ENCODE measurements at regions not wholly inside any gene's neighbourhood (a gene's known extent, or its start where the extent isn't known, plus 50 kb on each side); places are given as distances from the start of the nearest gene placed in this dataset.

DNA sequence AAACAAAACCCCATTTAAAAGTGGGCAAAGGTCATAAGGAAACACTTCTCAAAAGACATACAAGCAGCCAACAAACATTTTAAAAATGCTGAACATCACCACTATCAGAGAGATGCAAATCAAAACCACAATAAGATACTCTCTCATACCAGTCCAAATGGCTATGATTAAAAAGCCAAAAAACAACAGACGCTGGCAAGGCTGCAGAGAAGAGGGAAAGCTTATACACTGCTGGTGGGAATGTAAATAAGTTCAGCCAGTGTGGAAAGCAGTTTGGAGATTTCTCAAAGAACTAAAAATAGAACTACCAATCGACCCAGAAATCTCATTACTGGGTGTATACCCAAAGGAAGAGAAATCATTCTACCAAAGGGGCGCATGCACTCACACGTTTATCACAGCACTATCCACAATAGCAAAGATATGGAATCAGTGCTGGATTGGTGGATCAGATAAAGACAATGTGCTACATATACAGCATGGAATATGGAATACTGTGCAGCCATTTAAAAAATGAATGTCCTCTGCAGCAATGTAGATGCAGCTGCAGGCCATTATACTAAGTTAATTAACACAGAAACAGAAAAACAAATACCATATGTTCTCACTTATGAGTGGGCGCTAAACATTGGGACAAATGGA, 102.1 kb upstream of the DAAM1 start (continued):
- TF ChIP-seq, protein P1, sequence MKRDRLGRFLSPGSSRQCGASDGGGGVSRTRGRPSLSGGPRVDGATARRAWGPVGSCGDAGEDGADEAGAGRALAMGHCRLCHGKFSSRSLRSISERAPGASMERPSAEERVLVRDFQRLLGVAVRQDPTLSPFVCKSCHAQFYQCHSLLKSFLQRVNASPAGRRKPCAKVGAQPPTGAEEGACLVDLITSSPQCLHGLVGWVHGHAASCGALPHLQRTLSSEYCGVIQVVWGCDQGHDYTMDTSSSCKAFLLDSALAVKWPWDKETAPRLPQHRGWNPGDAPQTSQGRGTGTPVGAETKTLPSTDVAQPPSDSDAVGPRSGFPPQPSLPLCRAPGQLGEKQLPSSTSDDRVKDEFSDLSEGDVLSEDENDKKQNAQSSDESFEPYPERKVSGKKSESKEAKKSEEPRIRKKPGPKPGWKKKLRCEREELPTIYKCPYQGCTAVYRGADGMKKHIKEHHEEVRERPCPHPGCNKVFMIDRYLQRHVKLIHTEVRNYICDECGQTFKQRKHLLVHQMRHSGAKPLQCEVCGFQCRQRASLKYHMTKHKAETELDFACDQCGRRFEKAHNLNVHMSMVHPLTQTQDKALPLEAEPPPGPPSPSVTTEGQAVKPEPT (CRISPR knock-in tag; IDR thresholded peaks at IDR 0.05; ENCODE audit: low read depth): no peak
- no peak for TF ChIP-seq HNRNPK (IDR thresholded peaks at IDR 0.05; ENCODE audit: low read depth, low read length, poor library complexity, severe bottlenecking)
- no peak for TF ChIP-seq U2AF2 (IDR thresholded peaks at IDR 0.05; ENCODE audit: low read depth, low read length)
- TF ChIP-seq, protein P2, sequence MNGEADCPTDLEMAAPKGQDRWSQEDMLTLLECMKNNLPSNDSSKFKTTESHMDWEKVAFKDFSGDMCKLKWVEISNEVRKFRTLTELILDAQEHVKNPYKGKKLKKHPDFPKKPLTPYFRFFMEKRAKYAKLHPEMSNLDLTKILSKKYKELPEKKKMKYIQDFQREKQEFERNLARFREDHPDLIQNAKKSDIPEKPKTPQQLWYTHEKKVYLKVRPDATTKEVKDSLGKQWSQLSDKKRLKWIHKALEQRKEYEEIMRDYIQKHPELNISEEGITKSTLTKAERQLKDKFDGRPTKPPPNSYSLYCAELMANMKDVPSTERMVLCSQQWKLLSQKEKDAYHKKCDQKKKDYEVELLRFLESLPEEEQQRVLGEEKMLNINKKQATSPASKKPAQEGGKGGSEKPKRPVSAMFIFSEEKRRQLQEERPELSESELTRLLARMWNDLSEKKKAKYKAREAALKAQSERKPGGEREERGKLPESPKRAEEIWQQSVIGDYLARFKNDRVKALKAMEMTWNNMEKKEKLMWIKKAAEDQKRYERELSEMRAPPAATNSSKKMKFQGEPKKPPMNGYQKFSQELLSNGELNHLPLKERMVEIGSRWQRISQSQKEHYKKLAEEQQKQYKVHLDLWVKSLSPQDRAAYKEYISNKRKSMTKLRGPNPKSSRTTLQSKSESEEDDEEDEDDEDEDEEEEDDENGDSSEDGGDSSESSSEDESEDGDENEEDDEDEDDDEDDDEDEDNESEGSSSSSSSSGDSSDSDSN (CRISPR knock-in tag; IDR thresholded peaks at IDR 0.05): no peak
- no peak for TF ChIP-seq MYNN (CRISPR knock-in tag; IDR thresholded peaks at IDR 0.05; ENCODE audit: low read depth)
- TF ChIP-seq CBFB (CRISPR knock-in tag; IDR thresholded peaks at IDR 0.05): no peak
- no peak for TF ChIP-seq ELF3 (CRISPR knock-in tag; IDR thresholded peaks at IDR 0.05)

DNA sequence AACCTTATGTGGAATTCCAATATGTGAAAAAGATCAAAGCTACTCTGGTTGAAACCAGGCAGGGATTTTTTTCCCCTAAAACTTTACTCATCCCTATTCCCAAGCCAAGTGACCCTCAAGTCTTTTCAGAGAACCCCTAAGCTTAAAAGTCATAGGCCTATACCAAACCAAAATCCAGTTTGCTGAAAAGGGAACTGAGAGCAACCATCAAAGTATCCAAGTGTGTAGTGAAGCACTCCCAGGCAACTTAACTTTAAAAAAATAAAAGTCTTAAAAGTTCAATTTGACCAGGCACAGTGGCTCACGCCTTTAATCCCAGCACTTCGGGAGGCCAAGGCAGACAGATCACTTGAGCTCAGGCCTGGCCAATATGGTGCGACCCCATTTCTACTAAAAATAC, 101.2 kb upstream of the DAAM1 start:
- no peak overlapping the region for H3K27ac ChIP-seq (ENCODE audit: extremely low read length, insufficient read depth, low read length)
- POLR2A ChIA-PET: no interaction called here
- BruUV-seq (replicated peaks): no TSS peak
- 64% methylated on average over 3 of the region's 3 CpGs for WGBS (ENCODE audit: low lambda C conversion rate)
- no peaks in the 10 kb centered on the region for H3K4me1 ChIP-seq (ENCODE audit: insufficient read depth, low read length)
- H2AFZ ChIP-seq (ENCODE audit: low read length): no peak overlapping the region
- FAIRE-seq (no peak), DNase-seq (ENCODE audit: low spot score) (no peak), ATAC-seq (no peak)
- H3K27me3 ChIP-seq (ENCODE audit: control insufficient read depth in 1 of 2, insufficient read depth in 2 of 2, low read length in 2 of 2): 0 out of 5 replicates have a peak, but pooled peaks cover 0 to 4% of the 10 kb centered on the region in 2 experiments
- H3K79me2 ChIP-seq (ENCODE audit: insufficient read depth, low read length): no peaks in the 10 kb centered on the region
- H3K36me3 ChIP-seq (replicated peaks in 1 of 2; ENCODE audit: control insufficient read depth in 1 of 2, insufficient read depth in 2 of 2, low read length in 2 of 2): no peaks in the 10 kb centered on the region
- CTCF ChIA-PET (ENCODE audit: low intra/inter-chr PET ratio, low total read pairs): no interaction called here
- H3K4me3 ChIP-seq (replicated peaks in 1 of 3; ENCODE audit: insufficient read depth in 1 of 3, low read depth in 2 of 3, low read length in 3 of 3): no peak overlapping the region
- H3K9me3 ChIP-seq (ENCODE audit: low read length): no peaks in the 10 kb centered on the region
- intact Hi-C loops (cut with micrococcal nuclease; ENCODE audit: unreplicated experiment): no loop called here
- H3K4me2 ChIP-seq (ENCODE audit: low read depth, low read length): no peak overlapping the region
- no peaks in the 10 kb centered on the region for H4K20me1 ChIP-seq (ENCODE audit: insufficient read depth, low read length)
- H3K9ac ChIP-seq (ENCODE audit: insufficient read depth, low read depth, low read length): no peak overlapping the region
- in situ Hi-C loops (cut with HindIII; ENCODE audit: extremely low pct_ligation_motif_present, low pct_unique_long_range_greater_than_20kb): no loop called here
- TF ChIP-seq, protein P3, sequence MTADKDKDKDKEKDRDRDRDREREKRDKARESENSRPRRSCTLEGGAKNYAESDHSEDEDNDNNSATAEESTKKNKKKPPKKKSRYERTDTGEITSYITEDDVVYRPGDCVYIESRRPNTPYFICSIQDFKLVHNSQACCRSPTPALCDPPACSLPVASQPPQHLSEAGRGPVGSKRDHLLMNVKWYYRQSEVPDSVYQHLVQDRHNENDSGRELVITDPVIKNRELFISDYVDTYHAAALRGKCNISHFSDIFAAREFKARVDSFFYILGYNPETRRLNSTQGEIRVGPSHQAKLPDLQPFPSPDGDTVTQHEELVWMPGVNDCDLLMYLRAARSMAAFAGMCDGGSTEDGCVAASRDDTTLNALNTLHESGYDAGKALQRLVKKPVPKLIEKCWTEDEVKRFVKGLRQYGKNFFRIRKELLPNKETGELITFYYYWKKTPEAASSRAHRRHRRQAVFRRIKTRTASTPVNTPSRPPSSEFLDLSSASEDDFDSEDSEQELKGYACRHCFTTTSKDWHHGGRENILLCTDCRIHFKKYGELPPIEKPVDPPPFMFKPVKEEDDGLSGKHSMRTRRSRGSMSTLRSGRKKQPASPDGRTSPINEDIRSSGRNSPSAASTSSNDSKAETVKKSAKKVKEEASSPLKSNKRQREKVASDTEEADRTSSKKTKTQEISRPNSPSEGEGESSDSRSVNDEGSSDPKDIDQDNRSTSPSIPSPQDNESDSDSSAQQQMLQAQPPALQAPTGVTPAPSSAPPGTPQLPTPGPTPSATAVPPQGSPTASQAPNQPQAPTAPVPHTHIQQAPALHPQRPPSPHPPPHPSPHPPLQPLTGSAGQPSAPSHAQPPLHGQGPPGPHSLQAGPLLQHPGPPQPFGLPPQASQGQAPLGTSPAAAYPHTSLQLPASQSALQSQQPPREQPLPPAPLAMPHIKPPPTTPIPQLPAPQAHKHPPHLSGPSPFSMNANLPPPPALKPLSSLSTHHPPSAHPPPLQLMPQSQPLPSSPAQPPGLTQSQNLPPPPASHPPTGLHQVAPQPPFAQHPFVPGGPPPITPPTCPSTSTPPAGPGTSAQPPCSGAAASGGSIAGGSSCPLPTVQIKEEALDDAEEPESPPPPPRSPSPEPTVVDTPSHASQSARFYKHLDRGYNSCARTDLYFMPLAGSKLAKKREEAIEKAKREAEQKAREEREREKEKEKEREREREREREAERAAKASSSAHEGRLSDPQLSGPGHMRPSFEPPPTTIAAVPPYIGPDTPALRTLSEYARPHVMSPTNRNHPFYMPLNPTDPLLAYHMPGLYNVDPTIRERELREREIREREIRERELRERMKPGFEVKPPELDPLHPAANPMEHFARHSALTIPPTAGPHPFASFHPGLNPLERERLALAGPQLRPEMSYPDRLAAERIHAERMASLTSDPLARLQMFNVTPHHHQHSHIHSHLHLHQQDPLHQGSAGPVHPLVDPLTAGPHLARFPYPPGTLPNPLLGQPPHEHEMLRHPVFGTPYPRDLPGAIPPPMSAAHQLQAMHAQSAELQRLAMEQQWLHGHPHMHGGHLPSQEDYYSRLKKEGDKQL (CRISPR knock-in tag; IDR thresholded peaks at IDR 0.05; ENCODE audit: low read depth): no peak
- TF ChIP-seq NBN (conservative IDR thresholded peaks at IDR 0.05): no peak
- TF ChIP-seq FOXO1 (CRISPR knock-in tag; IDR thresholded peaks at IDR 0.05): no peak

All from HepG2 (cell line).